ACC112 (cell line): ENCODE measurements at regions not wholly inside any gene's neighbourhood (a gene's known extent, or its start where the extent isn't known, plus 50 kb on each side); places are given as distances from the start of the nearest gene placed in this dataset.

Experiments
- H2AFZ ChIP-seq: fragments of 200-600 bp; sonication (generic); one replicate; pipeline ENCODE4 v1.6.0; 2017; ENCODE audit warnings: antibody characterized with exemption, low read length; ENCODE audit not compliant: unreplicated experiment
- H3K27ac ChIP-seq: fragments of 200-600 bp; sonication (generic); 2 replicates; pipeline ENCODE4 v1.5.1; 2014; ENCODE audit warnings: low read depth, mild to moderate bottlenecking, antibody characterized with exemption, low read length, moderate library complexity
- H3K27me3 ChIP-seq: fragments of 200-600 bp; sonication (generic); 2 replicates; pipeline ENCODE4 v1.6.1; 2014; ENCODE audit warnings: mild to moderate bottlenecking, antibody characterized with exemption, low read length, moderate library complexity, mixed read lengths; ENCODE audit not compliant: insufficient read depth
- H3K36me3 ChIP-seq: fragments of 200-600 bp; sonication (generic); 2 replicates; pipeline ENCODE4 v1.6.1; 2016; ENCODE audit warnings: mild to moderate bottlenecking, antibody characterized with exemption, low read length, moderate library complexity, mixed read lengths; ENCODE audit not compliant: insufficient read depth
- H3K4me1 ChIP-seq: fragments of 200-600 bp; sonication (generic); one replicate; pipeline ENCODE4 v1.6.1; 2016; ENCODE audit warnings: low read length, mixed read lengths; ENCODE audit not compliant: insufficient read depth, unreplicated experiment, control insufficient read depth
- H3K4me3 ChIP-seq: fragments of 200-600 bp; sonication (generic); 2 replicates; pipeline ENCODE4 v1.5.1; 2014; ENCODE audit warnings: mild to moderate bottlenecking, low read depth, low read length
- H3K79me2 ChIP-seq: fragments of 200-600 bp; sonication (generic); one replicate; pipeline ENCODE4 v1.6.0; 2016; ENCODE audit warnings: low read length; ENCODE audit not compliant: control insufficient read depth, unreplicated experiment, insufficient read depth

DNA sequence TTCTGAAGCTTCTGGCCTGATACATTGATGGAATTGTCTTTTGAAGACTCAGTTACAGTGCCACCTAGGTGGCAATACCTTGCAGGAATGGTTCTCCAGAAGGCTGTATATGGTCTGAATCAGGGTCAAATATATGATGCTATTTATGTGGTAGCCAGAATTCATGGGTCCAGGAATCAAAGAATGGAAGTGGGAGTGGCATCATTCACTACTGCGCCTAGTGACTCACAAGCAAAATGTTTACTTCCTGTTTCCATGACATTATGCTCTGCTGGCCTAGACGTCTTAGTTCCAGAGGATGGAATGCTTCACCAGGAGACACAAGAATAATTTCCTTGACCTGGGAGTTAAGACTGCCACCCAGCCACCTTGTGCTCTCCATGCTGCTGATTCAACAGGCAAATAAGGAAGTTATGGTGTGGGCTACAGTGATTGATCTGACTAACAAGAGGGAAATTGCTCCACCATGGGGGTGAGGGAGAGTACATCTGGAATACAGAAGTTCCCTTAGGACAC, 491.8 kb downstream of the ETS1 start:
- Histone ChIP-seq H3K27me3 (no peaks in the 10 kb centered on the region), H3K27ac (peak overlapping the region; percentile 73), H3K4me3 (no peak overlapping the region), H3K36me3 (no peaks in the 10 kb centered on the region), H3K4me1 (peaks cover 10% of the 10 kb centered on the region), H2AFZ (peak overlapping the region; percentile 26), H3K79me2 (no peaks in the 10 kb centered on the region)

DNA sequence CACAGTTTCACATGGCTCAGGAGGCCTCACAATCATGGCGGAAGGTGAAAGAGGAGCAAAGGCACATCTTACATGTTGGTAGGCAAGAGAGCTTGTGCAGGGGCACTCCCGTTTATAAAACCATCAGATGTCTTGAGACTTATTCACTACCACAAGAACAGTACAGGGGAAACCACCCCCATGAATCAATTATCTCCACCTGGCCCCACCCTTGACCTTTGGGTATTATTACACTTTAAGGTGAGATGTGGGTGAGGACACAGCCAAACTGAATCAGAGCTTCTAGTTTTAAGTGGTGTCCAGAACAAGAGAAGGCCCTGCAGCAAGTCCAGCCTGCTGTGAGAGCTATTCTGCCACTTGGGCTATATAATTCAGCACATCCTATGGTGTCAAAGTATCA, 493.7 kb downstream of the ETS1 start:
- no peak overlapping the region for H3K4me3 ChIP-seq
- H2AFZ ChIP-seq = no peak overlapping the region
- H3K27me3 ChIP-seq = no peaks in the 10 kb centered on the region
- peaks cover 10% of the 10 kb centered on the region for H3K4me1 ChIP-seq
- H3K79me2 ChIP-seq = no peaks in the 10 kb centered on the region
- no peak overlapping the region for H3K27ac ChIP-seq
- no peaks in the 10 kb centered on the region for H3K36me3 ChIP-seq

DNA sequence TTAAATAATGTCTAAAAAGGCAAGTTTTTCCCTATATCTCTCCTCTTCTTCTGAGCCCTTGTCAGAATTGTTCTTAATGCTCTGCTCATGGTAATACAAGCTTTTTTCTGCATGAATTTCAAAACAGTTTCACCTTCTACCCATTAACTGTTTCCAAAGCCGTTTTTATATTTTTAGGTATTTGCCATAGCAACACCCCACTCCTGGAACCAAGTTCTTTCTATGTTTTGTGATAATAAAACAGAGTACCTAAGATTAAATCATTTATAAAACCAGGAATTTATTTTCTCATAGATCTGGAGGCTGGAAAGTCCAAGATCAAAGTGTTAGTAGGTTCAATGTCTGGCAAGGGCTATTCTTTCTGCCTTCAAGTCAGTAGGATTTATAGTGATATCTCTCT, 497.4 kb downstream of the ETS1 start:
- Histone ChIP-seq H3K79me2 (no peaks in the 10 kb centered on the region), H3K27me3 (no peaks in the 10 kb centered on the region), H3K27ac (no peak overlapping the region), H3K36me3 (no peaks in the 10 kb centered on the region), H2AFZ (no peak overlapping the region), H3K4me3 (no peak overlapping the region), H3K4me1 (peaks cover under 1% of the 10 kb centered on the region)

DNA sequence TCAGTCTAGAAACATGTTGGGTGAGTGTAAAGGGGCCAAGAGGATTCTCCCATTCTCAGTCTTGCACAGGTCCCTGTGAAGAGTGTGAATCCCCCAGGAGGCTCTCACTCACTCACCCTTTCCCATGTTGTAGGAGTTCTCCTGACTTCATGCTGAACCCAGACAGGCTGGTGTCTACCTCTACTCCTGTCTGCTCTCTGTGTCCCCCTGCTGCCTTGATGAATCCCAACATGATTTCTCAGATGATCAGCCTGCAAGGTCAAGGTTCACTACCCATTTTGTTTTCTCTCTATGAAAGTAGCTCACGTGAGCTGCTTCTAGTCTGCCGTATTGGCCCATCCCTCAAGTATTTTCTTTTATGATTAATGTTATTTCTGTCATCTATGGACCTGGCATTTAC, 500.6 kb downstream of the ETS1 start:
- Histone ChIP-seq H3K79me2 (no peaks in the 10 kb centered on the region), H2AFZ (no peak overlapping the region), H3K27me3 (no peaks in the 10 kb centered on the region), H3K27ac (no peak overlapping the region), H3K4me3 (no peak overlapping the region), H3K4me1 (no peaks in the 10 kb centered on the region), H3K36me3 (no peaks in the 10 kb centered on the region)

DNA sequence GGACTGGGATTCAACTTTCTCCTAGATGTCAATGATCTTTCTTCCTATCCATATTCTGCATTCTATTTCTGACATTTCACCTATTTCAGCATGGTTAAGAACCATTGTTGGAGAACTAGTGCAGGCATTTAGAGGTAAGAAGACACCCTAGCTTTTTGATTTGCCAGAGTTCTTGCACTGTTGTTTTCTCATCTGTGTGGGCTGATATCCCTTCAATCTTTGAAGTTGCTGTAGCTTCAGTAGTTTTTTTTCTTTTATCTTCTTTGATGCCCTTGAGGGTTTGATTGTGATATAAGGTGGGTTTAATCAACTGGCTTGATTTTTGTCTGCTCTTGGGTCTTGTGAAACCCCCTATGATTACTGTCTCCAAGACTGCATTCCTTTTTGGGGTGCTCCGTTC, 502.1 kb downstream of the ETS1 start:
- no peak overlapping the region for H2AFZ ChIP-seq
- no peaks in the 10 kb centered on the region for H3K79me2 ChIP-seq
- H3K27me3 ChIP-seq = no peaks in the 10 kb centered on the region
- H3K27ac ChIP-seq = no peak overlapping the region
- no peaks in the 10 kb centered on the region for H3K36me3 ChIP-seq
- H3K4me1 ChIP-seq = no peaks in the 10 kb centered on the region
- H3K4me3 ChIP-seq = no peak overlapping the region

DNA sequence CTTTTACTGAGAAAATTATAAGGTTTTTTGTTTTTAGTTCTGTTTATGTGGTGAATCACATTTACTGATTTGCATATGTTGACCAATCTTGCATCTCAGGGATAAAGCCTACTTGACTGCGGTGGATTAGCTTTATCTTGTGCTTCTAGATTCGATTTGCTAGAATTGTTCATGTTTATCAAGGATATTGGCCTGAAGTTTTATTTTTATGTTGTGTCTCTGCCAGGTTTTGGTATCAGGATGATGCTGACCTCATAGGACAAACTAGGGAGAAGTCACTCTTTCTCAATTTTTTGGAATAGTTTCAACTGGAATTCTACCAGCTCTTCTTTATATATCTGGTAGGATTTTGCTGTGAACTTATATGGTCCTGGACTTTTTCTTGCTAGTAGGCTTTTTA, 504.8 kb downstream of the ETS1 start:
- Histone ChIP-seq H3K27ac (no peak overlapping the region), H3K4me3 (no peak overlapping the region), H3K36me3 (no peaks in the 10 kb centered on the region), H3K27me3 (no peaks in the 10 kb centered on the region), H3K4me1 (no peaks in the 10 kb centered on the region), H3K79me2 (no peaks in the 10 kb centered on the region), H2AFZ (no peak overlapping the region)

DNA sequence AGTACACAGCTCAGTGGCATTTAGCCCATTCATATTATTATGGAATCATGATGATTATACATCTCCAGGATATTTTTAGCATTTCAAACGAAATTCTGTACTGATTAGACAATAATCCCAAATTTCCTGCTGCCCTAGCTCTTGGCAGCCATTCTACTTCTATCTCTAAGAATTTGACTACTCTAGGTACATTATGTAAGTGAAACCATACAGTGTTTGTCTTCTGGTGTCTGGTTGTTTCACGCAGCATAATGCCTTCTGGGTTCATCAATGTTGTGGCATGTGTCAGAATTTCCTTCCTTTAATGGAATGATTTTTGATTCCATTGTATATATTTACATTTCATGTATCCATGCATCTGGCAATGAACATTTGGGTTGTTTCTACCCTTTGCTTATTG, 517.7 kb downstream of the ETS1 start:
- Histone ChIP-seq H3K27ac (no peak overlapping the region), H3K27me3 (no peaks in the 10 kb centered on the region), H2AFZ (no peak overlapping the region), H3K4me1 (no peaks in the 10 kb centered on the region), H3K4me3 (no peak overlapping the region), H3K79me2 (no peaks in the 10 kb centered on the region), H3K36me3 (no peaks in the 10 kb centered on the region)

DNA sequence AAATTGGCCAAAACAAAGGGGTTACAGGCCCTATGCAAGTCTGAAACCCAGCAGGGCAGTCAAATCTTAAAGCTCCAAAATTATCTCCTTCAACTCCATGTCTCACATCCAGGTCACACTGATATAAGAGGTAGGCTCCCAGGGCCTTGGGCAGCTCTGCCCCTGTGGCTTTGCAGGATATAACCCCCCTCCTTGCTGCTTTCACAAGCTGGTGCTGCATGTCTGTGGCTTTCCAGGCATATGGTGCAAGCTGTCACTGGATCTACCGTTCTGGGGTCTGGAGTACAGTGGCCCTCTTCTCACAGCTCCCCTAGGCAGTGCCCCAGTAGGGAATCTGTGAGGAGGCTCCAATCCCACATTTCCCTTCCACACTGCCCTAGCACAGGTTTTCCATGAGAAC, 519.6 kb downstream of the ETS1 start:
- no peak overlapping the region for H3K4me3 ChIP-seq
- H3K27me3 ChIP-seq = no peaks in the 10 kb centered on the region
- H3K79me2 ChIP-seq = no peaks in the 10 kb centered on the region
- H3K27ac ChIP-seq = no peak overlapping the region
- no peaks in the 10 kb centered on the region for H3K4me1 ChIP-seq
- no peaks in the 10 kb centered on the region for H3K36me3 ChIP-seq
- no peak overlapping the region for H2AFZ ChIP-seq

DNA sequence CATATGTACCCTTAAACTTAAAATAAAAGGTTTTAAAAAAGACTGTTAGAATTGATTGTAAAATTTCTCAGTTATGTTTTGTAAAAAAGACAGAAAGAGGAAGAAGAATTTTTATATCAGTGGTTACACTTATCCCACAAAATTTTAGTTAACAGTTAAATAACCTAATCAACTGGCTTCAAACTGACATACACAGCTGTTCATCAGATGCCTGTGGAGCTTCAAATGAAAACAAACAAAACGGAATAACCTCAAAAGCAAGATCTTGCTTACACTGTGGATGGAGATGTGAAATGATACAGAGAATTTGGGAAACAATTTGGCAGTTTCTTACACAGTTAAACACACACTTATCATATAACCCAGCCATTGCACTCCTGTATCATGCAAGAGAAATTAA, 521.0 kb downstream of the ETS1 start:
- Histone ChIP-seq H3K27me3 (no peaks in the 10 kb centered on the region), H3K36me3 (no peaks in the 10 kb centered on the region), H3K4me3 (no peak overlapping the region), H3K4me1 (no peaks in the 10 kb centered on the region), H3K79me2 (no peaks in the 10 kb centered on the region), H3K27ac (no peak overlapping the region), H2AFZ (no peak overlapping the region)

DNA sequence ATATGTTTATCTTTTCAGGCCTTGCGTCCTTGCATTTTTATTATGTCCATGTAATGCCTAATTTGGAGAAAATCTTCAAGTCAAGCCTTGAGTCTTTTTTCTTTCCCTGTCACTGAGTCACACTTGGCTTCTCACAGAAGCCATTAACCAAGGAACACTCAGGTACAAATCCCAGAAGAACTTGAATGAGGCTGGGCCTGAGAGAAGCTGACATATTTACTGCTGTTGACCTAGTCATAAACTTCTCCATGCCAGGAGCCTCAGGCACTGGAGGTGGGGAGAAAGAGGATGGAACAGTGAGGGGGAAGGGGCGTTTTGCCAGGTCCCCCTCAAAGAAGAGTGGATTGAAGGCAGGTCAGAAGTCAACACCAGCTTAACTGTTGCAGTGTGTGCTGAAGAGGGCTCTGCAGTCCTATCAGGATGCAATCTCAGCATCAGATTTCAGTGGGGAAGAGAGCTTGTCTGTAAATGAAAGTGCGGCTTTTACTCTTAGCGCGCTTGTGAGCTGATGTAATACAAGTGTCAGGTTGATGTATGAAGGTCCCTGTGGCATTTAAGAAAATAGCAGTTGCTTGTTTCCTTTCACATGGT, 526.0 kb downstream of the ETS1 start:
- H2AFZ ChIP-seq = no peak overlapping the region

DNA sequence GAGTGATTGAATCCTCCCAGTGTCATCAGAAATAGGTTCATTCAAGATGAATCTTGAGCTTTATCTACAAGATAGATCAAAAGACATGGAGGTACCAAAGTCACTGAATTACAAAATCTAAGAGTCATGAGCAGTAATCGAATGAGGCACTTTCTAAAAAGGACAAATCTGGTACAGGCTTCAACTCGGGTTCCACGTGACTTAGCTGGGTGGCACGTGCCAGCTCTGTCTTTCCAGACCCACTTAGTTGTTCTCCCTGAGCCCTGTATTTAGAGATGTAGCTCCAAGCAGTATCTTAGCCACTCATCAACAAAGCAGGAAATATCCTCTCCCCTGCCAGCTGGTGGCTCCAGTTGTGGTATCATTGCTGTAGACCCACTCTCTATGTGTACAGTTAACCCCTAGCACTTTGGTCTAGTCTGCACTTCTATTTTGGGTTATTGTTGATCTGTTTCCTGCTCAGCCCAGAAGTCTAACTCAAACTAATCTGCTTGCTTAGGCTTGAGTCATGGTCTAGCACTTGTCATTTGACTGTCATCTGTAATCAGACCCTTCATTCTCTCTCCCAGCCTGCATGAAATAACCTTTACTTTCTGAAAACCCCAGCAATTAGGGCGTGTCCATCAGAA, 528.7 kb downstream of the ETS1 start:
- no peak overlapping the region for H3K4me3 ChIP-seq
- H3K27me3 ChIP-seq = no peaks in the 10 kb centered on the region
- H2AFZ ChIP-seq = no peak overlapping the region
- no peaks in the 10 kb centered on the region for H3K79me2 ChIP-seq
- no peaks in the 10 kb centered on the region for H3K36me3 ChIP-seq
- no peak overlapping the region for H3K27ac ChIP-seq
- H3K4me1 ChIP-seq = peaks cover 17% of the 10 kb centered on the region

More for the DNA sequence above, 526.0 kb downstream of the ETS1 start:
- no peak overlapping the region for H3K27ac ChIP-seq
- H3K27me3 ChIP-seq = no peaks in the 10 kb centered on the region
- peaks cover 5% of the 10 kb centered on the region for H3K4me1 ChIP-seq
- no peaks in the 10 kb centered on the region for H3K36me3 ChIP-seq
- no peak overlapping the region for H3K4me3 ChIP-seq
- H3K79me2 ChIP-seq = no peaks in the 10 kb centered on the region
